ENCODE measurements at regions not wholly inside any gene's neighbourhood (a gene's known extent, or its start where the extent isn't known, plus 50 kb on each side); places are given as distances from the start of the nearest gene placed in this dataset.

- Mint-ChIP-seq H3K27ac (peak overlapping the region; percentile 85), H3K4me1 (peaks cover 55% of the 10 kb centered on the region), H3K27me3 (no peaks in the 10 kb centered on the region), H3K4me3 (peak overlapping the region; percentile 82), H3K9me3 (no peaks in the 10 kb centered on the region), H3K36me3 (ENCODE audit: low read depth) (no peaks in the 10 kb centered on the region)
- intact Hi-C loops (cut with micrococcal nuclease), result loop anchor here (2.0 to 5.0 kb wide), 6 partner anchors 39 to 1363 kb away; no protein-coding TSS in a partner anchor
- POLR2A ChIA-PET, result interaction anchor here (0.8 to 8.0 kb wide), 8 partner anchors 10 to 312 kb away, joined by 3 to 268 read pairs (median 17); partner anchors contain the start of gene BCOR
- DNase-seq, result no peak
- CTCF ChIA-PET, result interaction anchor here (0.7 to 1.6 kb wide), 7 partner anchors 14 to 437 kb away, joined by 3 to 4 read pairs (median 3); no protein-coding TSS in a partner anchor
- no peak for ATAC-seq (ENCODE audit: low read depth)
- no peak for TF ChIP-seq CTCF (IDR thresholded peaks at IDR 0.05)
Measured at GRCh38 chrX:40167850-40168479, 70.2 kb upstream of the BCOR start.

GRCh38 chrX:40167233-40167849 is 69.6 kb upstream of the BCOR start:
- Mint-ChIP-seq H3K4me1 (peaks cover 52% of the 10 kb centered on the region), H3K27me3 (no peaks in the 10 kb centered on the region), H3K4me3 (peak overlapping the region; percentile 82), H3K36me3 (ENCODE audit: low read depth) (no peaks in the 10 kb centered on the region), H3K9me3 (no peaks in the 10 kb centered on the region), H3K27ac (peak overlapping the region; percentile 85)
- ATAC-seq (ENCODE audit: low read depth), result no peak
- CTCF ChIA-PET, result interaction anchor here (0.8 to 1.1 kb wide), 4 partner anchors 13 to 437 kb away, joined by 3 to 4 read pairs (median 4); no protein-coding TSS in a partner anchor
- POLR2A ChIA-PET, result interaction anchor here (0.6 to 8.0 kb wide), 10 partner anchors 10 to 1363 kb away, joined by 3 to 268 read pairs (median 5); partner anchors contain the start of gene BCOR
- DNase-seq, result no peak
- no peak for TF ChIP-seq CTCF (IDR thresholded peaks at IDR 0.05)
- intact Hi-C loops (cut with micrococcal nuclease), result loop anchor here (2.0 to 5.0 kb wide), 3 partner anchors 40 to 435 kb away; no protein-coding TSS in a partner anchor

GRCh38 chrX:40166582-40166981 is 68.8 kb upstream of the BCOR start:
- H3K36me3 Mint-ChIP-seq (ENCODE audit: low read depth), result no peaks in the 10 kb centered on the region
- POLR2A ChIA-PET, result interaction anchor here (0.6 to 8.0 kb wide), 5 partner anchors 10 to 1363 kb away, joined by 3 to 268 read pairs (median 4); partner anchors contain the start of gene BCOR
- no peaks in the 10 kb centered on the region for H3K27me3 Mint-ChIP-seq
- H3K4me1 Mint-ChIP-seq, result peaks cover 49% of the 10 kb centered on the region
- H3K9me3 Mint-ChIP-seq, result no peaks in the 10 kb centered on the region
- intact Hi-C loops (cut with micrococcal nuclease), result loop anchor here (1.0 to 5.0 kb wide), 4 partner anchors 8 to 434 kb away; no protein-coding TSS in a partner anchor
- CTCF ChIA-PET, result no interaction called here
- ATAC-seq (ENCODE audit: low read depth) (no peak), DNase-seq (no peak)
- H3K4me3 Mint-ChIP-seq, result peak overlapping the region; percentile 82
- H3K27ac Mint-ChIP-seq, result peak overlapping the region; percentile 85
- TF ChIP-seq CTCF (IDR thresholded peaks at IDR 0.05), result no peak

- H3K9me3 Mint-ChIP-seq, result no peaks in the 10 kb centered on the region
- no peak for TF ChIP-seq CTCF (IDR thresholded peaks at IDR 0.05)
- DNase-seq (no peak), ATAC-seq (ENCODE audit: low read depth) (no peak)
- H3K27me3 Mint-ChIP-seq, result no peaks in the 10 kb centered on the region
- ChIA-PET CTCF (no interaction called here), POLR2A (interaction anchor here (0.9 to 8.0 kb wide), 4 partner anchors 11 to 152 kb away, joined by 3 to 268 read pairs (median 5); partner anchors contain the start of gene BCOR)
- peaks cover 43% of the 10 kb centered on the region for H3K4me1 Mint-ChIP-seq
- no peaks in the 10 kb centered on the region for H3K36me3 Mint-ChIP-seq (ENCODE audit: low read depth)
- no peak overlapping the region for H3K4me3 Mint-ChIP-seq
- no peak overlapping the region for H3K27ac Mint-ChIP-seq
- intact Hi-C loops (cut with micrococcal nuclease), result loop anchor here (1.0 to 5.0 kb wide), 4 partner anchors 8 to 434 kb away; no protein-coding TSS in a partner anchor
Measured at GRCh38 chrX:40165861-40166260, 68.1 kb upstream of the BCOR start.

- no peaks in the 10 kb centered on the region for H3K36me3 Mint-ChIP-seq (ENCODE audit: low read depth)
- no peak for TF ChIP-seq CTCF (IDR thresholded peaks at IDR 0.05)
- peaks cover 37% of the 10 kb centered on the region for H3K4me1 Mint-ChIP-seq
- DNase-seq, result no peak
- no peak overlapping the region for H3K4me3 Mint-ChIP-seq
- no peaks in the 10 kb centered on the region for H3K9me3 Mint-ChIP-seq
- H3K27ac Mint-ChIP-seq, result no peak overlapping the region
- no peaks in the 10 kb centered on the region for H3K27me3 Mint-ChIP-seq
- POLR2A ChIA-PET, result interaction anchor here (1.6 to 8.0 kb wide), 2 partner anchors 11 to 68 kb away, joined by 4 to 268 read pairs; partner anchors contain the start of gene BCOR
- intact Hi-C loops (cut with micrococcal nuclease), result loop anchor here (5.0 kb wide), 2 partner anchors 42 to 433 kb away; no protein-coding TSS in a partner anchor
- CTCF ChIA-PET, result no interaction called here
- no peak for ATAC-seq (ENCODE audit: low read depth)
Measured at GRCh38 chrX:40165206-40165605, 67.4 kb upstream of the BCOR start.

Data from activated B cell treated with CpG ODN at 0.5 μM for 24 hours (primary cell).